22Rv1 (cell line): ENCODE measurements at regions not wholly inside any gene's neighbourhood (a gene's known extent, or its start where the extent isn't known, plus 50 kb on each side); places are given as distances from the start of the nearest gene placed in this dataset.

Experiments used
- CTCF ChIP-seq: fragments of 450-650 bp; IDR thresholded peaks from 2 replicates; pipeline ENCODE4 v1.5.1; 2017; ENCODE audit warnings: mild to moderate bottlenecking
- ZFX ChIP-seq: fragments of 450-650 bp; IDR thresholded peaks from 2 replicates; pipeline ENCODE4 v1.6.1; 2017; ENCODE audit warnings: antibody characterized with exemption, borderline replicate concordance

DNA sequence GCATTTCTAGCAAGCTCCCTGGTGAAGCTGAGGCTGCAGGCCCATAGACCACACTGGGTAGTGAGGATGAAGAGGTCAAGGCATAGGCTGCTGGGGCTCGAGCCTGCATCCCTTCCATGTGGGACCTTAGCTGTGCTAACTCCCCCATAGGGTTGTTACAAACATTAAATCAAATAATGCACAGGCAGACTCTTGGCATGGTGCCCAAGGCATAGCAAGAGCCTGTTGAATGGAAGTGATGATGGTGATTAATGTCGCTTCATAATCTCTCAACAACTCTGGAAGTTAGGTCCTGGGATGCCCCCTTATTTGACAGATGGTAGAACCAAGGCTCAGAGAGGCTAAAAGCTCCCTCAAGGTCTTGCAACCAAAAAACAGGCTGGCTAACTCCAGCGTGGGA, 283.9 kb upstream of the EEF2KMT start:
- TF ChIP-seq CTCF (no peak), ZFX (no peak)
